MM.1S (cell line): ENCODE measurements at regions not wholly inside any gene's neighbourhood (a gene's known extent, or its start where the extent isn't known, plus 50 kb on each side); places are given as distances from the start of the nearest gene placed in this dataset.

Source experiments
- CTCF ChIP-seq: fragments of 300-600 bp; sonication (generic); IDR thresholded peaks from 2 replicates; pipeline ENCODE4 v1.5.1; 2016; ENCODE audit warnings: antibody characterized with exemption, low read length, mixed read lengths
- EZH2 ChIP-seq: fragments of 300-600 bp; sonication (generic); optimal IDR thresholded peaks from 2 replicates; pipeline ENCODE3; 2017; ENCODE audit warnings: low read depth, mild to moderate bottlenecking, antibody characterized with exemption, low read length, mixed read lengths
- EZH2phosphoT487 ChIP-seq: fragments of 300-600 bp; sonication (generic); IDR thresholded peaks from 2 replicates; pipeline ENCODE4 v1.6.1; 2018; ENCODE audit warnings: antibody characterized with exemption, low read length

GRCh38 chr5:124639095-124639665 is 107.3 kb downstream of the ZNF608 start:
- no peak for TF ChIP-seq CTCF
- TF ChIP-seq EZH2, result no peak
- TF ChIP-seq EZH2phosphoT487, result no peak
